Stimulated activated CD8-positive, alpha-beta memory T cell treated with anti-CD3 and anti-CD28 coated beads, Interleukin-12 subunit alpha, Interleukin-12 subunit beta, amount 100 ng/mL, for 4 hours (primary cell): ENCODE measurements at regions not wholly inside any gene's neighbourhood (a gene's known extent, or its start where the extent isn't known, plus 50 kb on each side); places are given as distances from the start of the nearest gene placed in this dataset.
"Not testable (repeated sequence)": the region's sequence is repeated elsewhere in the genome, so short reads cannot be mapped to it uniquely, and the experiment has no call there.

Experiments used
- DNase-seq: peaks from one replicate; pipeline ENCODE4 v3.0.0-alpha.2; 2020; ENCODE audit warnings: low read depth

DNA sequence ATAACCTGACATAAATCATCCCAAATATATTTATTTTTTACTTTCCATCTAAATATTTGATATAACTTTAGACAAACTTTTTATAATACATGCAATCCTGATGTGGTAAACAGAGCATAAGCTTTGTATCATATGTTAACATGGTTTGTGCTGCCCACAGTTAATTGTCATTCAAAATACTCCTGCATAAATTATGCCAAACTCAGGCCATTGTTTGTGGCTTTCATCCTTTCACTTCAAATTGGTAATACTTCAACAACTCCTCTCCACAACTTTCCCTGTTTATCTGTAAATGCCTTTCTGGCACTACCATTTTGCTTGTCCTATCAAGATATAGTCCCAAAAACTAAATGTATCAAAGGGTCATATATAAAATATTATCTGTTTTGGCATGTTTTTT lies 586.7 kb downstream of the HINT1 start:
- no peak for DNase-seq

DNA sequence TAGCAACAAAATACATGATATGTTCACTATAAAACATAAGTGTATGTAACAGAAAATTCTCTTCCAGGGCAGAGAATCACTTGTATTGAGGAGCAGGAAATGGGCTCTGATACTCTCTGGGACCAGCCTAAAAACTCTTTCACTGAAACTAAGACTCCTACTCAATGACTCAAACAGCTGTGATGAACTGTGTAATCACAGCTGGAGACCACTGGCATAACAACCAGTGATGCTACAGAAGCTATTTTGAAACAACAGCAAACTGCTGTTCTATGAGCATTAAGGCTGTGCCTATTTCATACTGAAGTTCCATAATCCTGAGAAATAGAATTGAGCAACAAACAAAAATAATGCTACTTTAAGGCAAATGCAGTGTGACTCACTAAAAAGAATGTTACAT lies 594.0 kb downstream of the HINT1 start:
- no peak for DNase-seq

DNA sequence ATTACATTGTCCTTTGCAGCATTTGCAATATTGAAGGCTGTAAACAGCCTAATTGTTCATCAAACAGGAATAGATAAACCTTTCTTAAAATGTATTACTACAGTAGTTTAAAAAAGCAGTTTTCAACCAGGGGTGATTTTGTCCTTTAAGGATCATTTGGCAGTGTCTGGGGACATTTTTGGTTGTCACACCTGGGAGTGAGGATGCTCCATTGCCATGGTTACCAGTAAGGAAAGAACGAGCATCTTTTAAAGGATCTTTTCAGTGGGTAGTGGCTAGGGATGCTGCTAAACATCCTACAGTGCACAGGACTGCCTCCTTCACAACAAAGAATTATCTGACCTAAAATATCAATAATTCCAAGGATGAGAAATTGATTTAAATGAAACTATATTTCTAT lies 596.3 kb downstream of the HINT1 start:
- DNase-seq, result no peak

DNA sequence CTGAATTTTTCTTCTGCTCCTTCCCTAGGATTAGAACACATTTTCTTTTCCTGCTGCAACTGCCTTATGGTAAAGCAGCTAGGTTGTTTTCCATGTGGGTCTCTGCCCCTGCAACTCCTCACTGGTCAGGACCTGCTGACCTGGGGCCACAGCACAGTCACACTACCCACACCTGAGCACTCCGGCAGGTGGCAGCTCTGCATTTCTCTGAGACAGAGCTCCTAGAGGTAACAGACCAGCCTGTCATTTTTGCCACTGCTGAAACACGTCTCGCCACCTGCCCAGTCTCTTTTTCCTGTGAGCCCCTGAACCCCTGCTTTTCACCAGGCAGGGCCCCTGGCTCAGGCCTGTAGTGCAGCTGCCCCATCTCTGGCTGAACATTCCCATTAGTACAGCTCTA lies 609.6 kb downstream of the HINT1 start:
- no peak for DNase-seq

DNA sequence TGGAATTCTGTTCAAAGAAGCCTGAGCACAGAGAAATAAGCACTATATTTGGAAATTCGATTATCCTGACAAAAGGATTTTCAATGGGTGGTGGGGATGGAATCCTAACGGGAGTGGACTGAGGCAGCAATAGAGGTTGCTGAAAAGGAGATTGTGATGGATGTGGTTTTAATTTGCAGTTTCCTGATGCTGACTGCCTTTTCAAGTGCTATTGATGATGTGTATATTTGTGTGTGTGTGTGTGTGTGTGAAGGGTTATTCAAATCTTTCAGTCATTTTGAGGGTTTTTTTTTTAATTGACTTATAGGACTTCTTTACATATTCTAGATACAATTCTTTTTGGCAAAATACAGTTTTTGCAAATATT lies 614.5 kb downstream of the HINT1 start:
- DNase-seq, result no peak

DNA sequence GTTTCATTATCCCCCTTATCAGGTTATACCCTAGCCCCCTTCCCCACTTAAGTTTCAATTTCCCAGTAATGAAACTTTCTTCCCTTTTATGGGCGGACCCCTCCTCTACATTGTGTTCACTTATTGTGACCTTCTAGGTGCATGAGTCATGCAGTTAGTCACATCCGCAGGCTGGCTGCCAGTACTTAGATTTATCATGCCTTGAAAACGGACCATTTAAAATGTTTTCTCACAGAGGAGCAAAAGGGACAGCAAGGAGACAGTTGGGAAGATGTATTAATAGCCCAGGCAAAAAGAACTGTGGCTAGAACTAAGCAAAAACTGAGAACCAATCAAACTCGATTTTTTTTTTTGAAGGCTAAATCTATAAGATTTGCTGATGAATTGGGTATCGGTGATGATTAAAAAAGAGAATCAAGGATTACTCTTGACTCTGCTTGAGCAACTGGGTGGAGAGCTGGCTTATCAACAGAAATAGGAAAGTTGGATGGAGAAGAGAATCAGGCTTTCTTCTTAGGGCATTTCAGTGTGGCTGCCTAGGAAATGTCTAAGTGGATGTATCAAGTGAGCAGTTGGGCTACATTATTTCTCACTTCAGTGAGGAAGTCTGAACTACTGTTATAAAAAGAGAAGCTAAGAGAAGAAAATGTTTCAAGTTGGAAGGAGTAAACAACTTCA lies 615.0 kb downstream of the HINT1 start:
- DNase-seq, result no peak

DNA sequence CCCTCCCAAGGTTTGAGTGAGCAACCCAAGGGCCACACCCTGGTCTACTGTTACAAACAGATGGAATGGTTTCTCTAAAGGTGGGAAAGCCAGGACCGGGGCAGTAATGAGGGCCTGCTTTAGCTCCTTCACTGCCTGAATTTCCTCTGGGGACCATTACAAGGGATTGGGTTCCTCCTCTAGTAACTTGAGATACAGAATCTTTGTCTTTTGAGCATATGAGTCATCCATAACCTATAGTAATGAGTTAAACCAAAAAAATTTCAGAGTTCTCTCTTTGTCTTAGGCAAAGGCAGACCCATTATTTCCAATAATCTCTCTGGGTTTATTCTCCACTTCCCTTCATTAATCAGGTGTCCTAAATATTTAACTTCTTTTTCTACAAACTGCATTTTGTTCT lies 618.8 kb downstream of the HINT1 start:
- DNase-seq, result no peak

DNA sequence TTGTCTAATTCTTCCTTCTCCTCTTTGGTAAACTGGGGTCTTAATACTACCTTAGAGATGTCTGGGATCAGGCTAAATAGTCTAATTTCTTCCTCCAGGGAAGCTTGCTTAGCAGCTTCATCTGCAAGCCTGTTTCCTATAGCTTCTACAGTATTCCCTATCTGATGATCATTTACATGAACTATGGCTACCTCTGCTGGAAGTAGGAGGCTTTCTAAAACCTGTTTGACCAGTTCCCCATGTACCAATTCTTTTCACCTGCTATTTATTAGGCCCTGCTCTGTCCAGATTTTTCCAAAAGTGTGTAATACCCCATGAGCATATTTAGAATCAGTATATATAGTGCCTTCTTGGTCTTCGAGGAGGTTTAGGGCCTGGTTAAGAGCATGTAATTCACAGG lies 619.8 kb downstream of the HINT1 start:
- DNase-seq, result no peak

DNA sequence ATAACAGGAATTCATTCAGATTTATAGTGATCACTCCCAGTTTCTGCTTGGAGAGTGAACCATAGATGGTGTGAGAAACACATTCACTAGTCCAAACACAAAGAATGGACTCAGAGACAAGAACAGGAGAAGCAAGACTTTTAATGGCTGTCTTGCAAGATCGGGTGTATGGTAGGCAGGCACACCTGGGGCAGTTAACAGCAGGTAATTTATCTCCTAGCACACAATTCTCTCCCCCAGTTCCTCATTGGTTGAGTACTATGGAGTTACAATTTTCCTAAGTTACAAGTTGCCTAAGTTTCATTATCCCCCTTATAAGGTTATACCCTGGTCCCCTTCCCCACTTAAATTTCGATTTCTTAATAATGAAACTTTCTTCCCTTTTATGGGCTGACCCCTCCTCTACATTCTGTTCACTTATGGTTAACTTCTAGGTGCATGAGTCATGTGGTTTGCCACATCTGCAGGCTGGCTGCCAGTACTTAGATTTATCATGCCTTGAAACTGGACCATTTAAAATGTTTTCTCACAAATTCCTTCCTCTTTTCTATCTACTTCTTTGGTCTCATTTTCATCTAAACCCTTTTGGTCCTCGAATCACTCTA lies 623.3 kb downstream of the HINT1 start:
- DNase-seq, result no peak

DNA sequence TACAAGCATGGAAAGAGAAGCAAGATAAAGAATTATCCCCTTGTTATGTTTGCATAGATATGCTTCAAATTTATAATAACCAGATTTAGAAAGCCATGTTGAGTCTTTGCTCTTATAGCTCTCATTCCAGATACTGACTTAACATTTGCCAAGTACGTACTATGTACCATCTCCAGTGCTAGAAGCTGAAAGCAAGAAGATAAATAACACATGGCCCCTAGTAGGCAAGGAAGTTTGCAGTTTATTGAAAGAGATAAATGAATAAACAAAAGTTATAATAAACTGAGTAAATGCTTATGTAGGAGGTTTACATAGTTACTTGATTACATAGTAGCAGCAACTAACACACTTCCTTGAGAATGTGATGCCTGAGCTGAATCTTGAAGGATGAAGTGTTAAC lies 628.4 kb downstream of the HINT1 start:
- no peak for DNase-seq

DNA sequence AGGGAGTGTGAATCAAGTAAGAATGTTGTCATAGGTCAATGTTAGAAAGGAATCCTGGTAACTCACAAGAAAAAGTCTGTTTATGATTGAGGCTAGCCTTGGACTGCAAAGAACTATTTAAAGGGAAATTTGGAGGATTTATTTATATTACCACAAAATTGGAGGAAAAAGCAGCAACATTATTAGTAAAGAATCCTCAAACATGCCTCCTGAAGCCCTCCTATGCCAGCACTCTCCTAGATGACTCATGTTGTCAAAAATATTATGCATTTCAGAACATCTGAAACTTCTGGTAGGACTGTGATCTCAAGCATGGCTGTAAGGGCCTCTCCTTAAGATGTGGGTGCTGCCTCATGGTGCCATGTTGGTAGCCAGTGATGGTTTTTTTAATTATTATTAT lies 628.5 kb downstream of the CHSY3 start:
- DNase-seq, result no peak

DNA sequence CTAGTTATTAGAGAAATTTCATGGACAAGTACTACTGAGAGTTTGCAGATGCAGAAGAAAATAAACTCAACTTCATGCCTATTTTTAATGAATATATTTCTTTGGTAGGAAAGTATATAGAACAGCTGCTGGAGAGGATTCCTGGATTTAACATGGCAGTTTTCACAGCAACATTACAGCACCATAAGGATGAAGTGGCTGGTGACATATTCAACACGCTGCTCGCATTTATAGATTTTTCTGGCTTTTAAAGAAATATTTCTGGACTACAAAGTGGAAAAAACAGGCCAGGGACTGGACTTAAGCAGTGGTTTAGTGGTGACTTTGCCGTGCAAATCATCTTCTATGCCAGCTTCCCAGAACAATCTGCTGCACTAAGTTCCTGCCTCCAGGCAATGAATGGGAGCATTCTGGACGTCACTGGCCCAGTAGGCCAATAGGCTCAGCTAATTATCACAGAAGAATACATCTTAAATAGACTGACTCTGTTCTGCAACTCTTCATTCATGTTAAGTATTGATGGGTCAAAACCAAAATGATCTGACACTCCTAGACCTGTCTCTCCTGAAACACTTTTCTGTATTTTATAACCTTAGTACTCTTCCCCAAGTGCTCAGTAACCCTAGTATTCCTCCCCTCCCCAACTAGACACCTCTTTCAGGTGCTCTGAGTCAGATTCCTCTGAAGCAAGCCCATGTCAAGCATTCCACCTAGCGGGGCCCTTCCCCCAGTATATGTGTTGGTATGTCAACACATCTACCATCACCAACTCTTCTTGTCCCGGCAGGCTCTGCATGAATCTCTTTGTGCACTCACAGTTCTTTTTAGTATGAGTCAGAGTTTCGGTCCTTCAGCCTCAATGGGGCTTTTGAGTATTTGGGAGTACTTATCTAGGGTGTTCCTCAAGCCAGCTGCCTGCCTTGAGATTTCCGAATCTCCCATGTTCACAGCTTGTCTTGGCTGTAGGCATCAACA lies 625.5 kb downstream of the CHSY3 start:
- no peak for DNase-seq

DNA sequence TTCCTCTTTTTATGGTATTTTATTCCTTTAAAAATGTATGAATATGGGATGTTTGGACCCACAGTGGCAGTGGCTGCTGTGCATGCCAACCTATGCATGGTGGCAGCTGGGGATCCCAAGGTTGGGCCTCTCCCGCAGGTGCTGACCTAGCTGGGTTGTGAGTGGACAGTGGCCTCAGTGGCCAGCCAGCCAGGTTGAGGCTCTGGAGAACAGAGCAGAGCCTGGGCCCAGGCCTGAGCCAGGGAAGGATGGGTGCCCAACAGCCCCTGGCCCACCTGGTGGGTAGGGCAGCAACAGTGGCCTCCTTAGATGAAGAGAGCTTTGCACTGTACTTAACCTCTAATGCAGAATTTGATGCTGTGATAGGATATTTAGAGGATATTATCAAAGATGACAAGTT lies 624.8 kb downstream of the CHSY3 start:
- DNase-seq, result no peak

DNA sequence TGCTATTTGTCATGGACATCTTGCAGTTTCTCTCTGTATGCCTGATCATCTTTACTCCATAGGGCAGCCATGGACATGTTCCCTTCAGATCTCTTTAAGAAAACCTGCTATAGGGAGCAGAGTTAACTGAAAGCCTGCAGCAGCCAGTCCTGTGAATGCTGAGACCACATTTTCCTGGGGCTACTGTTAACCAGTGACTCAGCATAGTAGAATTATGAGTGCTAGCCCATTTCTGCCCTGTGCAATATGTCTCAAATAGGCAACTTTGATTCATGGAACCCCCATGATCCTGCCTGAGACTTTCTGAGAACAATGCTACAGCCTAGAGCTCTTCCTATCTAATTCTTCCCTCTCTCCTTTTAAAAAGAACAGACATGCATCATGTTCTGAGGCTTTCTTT lies 624.2 kb downstream of the CHSY3 start:
- no peak for DNase-seq

DNA sequence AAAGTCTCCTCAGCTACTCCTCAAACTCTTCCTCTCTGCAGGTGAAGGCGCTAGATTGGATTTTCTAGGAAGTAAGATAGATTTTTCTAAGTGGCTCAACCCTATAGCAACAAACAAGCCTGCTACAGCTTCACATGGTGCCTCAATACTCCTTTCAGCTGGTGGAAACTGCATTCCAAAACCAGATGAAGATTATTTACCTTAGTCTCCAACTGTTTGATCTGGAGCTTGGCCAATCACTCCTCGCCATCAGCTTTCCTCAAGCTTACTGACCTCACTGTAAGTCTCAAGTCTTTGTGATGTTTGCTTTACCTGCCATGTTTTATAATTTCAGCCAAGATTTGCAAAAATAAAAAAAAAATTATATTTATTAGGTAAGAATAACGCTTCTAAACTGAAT lies 622.4 kb downstream of the CHSY3 start:
- no peak for DNase-seq

DNA sequence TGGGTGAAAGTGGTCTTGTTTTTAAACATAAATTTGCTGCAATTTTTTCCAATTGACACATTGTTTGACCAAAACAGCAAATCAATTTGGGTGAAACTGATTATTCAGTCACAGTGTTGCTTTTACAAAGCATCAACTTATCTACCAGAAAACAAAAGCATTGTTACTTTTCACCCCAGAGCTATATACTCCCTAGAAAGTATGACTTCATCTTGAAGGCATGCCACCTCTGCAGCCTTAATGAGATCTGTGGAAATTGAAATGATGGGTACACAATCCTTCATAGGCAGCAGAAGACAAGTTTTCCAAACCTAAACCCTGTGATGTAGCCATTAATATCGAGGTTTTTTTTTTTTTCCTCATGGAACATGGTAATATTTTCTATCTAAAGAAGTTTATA lies 615.9 kb downstream of the CHSY3 start:
- DNase-seq, result no peak

DNA sequence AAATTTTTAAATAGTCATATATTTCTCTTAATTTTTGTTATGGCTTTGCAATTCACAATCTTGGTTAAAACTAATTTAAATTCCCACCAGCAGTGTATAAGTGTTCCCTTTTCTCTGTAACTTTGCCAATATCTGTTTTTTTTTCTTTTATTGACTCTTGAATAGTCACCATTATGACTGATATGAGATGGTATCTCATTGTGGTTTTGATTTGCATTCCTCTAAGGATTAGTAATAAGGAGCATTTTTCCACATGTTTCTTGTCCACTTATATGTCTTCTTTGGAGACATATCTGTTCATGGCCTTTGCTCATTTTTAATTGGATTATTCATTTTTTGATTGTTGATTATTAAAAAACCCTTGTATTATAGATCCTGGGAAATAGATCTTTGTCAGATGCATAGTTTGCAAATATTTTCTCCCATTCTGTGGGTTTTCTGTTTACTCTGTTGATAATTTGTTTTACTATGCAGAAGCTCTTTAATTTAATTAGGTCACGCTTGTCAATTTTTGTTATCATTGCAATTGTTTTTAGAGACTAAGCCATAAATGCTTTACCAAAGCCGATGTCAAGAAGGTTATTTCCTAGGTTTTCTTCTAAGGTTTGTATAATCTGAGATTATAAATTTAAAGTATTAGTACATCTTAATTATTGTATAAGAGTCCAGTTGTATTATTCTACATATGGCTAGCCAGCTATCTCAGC lies 610.9 kb downstream of the CHSY3 start:
- DNase-seq, result no peak

DNA sequence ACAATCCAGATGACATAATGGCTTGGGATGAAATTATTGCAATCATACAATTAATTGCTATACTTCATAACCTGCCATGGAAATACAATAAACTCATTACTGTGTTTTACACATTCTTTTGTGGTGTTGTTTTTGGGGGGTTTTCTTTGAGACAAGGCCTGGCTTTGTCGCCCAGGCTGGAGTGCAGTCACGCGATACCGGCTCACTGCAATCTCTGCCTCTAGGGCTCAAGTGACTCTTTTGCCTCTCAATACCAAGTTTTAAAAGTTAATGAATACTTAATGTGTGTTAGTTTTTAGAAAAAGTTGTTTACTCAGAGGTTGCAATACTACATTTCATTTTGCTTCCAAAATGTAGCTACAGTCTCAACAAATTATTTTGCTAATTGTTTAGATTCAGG lies 598.4 kb downstream of the CHSY3 start:
- DNase-seq, result no peak

DNA sequence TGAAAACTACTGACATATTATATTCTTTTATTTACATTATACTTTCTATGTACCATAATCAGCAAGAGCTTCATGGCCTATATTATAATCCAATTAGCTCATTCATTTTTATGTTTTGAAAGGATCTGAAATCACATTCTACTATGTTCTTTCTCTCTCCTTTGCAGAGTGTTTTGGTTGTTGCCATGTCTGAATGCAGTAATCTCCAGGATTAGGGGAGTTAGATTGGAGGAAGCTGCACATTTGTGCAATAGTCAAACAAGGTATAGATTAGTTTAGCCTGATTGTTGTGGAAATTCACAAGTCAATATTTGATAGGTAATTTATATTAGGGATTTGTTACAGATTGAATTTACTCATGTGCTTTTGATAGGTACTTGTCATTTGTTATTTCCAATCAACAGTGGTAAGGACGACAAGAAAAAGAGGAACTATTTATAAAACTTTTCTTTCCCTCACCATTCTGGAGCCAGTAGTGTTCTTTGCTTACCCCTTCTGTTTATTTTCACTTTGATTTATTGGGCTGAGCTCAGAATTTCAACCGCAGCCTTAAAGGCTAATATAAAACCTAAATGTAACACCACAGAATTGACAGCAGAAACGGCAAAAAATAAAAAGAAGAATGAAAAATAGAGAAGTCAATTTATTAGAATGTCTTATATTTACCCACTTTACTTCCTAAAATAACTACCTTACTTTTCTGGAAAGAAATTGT lies 597.0 kb downstream of the CHSY3 start:
- no peak for DNase-seq

DNA sequence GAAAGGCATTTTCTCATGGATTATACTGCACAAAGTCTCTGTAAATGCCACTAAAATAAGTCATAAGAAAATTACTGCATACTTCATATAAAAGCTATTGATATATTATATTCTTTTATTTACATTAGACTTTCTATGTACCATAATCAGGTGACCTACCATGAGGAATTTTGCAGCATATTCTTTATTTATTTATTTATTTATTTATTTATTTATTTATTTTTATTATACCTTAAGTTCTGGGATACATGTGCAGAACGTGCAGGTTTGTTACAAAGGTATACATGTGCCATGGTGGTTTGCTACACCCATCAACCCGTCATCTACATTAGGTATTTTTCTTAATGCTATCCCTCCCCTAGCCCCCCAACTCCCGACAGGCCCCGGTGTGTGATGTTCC lies 596.2 kb downstream of the CHSY3 start:
- DNase-seq, result not testable (repeated sequence)

DNA sequence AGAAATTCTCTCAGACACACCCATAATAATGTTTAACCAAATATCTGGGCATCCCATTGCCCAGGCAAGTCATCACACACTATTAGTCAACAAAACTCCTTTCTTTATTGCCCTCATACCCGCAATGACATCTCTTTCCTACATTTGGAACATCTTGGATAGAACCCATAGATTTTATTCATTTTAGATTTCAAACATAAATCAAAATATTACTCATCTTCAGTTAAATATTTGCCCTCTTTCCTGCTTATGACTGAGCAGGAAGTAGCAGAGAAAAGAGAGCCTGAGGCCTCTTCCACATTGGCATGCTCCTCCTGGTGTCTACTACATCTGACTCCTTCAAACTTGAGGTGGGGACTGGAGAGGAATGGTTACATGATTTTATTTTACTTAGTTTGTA lies 592.0 kb downstream of the CHSY3 start:
- no peak for DNase-seq

DNA sequence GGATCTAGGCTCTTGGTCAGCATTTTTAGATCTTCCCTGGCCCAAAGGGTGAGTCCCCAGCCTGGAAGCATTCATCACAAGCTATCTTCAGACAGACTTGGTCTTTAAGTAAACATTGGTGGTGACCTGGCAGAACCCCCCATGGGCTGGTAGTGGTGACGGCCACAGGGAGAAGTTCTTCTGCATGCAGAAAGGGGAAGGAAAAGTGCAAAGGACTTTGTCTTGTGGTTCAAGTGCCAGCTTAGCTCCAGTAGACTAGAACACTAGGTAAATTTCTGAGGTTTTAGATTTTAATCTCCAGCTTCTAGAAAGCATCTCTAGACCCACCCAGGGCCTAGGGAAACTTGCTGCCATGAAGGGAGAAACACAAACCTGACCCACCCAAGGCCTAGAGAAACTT lies 584.0 kb downstream of the CHSY3 start:
- no peak for DNase-seq
